ENCODE measurements at regions not wholly inside any gene's neighbourhood (a gene's known extent, or its start where the extent isn't known, plus 50 kb on each side); places are given as distances from the start of the nearest gene placed in this dataset.

- TF ChIP-seq EZH2 (IDR thresholded peaks at IDR 0.05; ENCODE audit: borderline replicate concordance) (no peak), CTCF (IDR thresholded peaks at IDR 0.05; ENCODE audit: poor library complexity) (no peak)
These were observed 867.1 kb downstream of the GATA3 start for GRCh38 chr10:8921568-8921967.
